ENCODE measurements at regions not wholly inside any gene's neighbourhood (a gene's known extent, or its start where the extent isn't known, plus 50 kb on each side); places are given as distances from the start of the nearest gene placed in this dataset.
A peak's percentile ranks its signal among the peaks of the same experiment; 100 is the strongest.

GRCh38 chr12:126807312-126807865, 1459.6 kb upstream of the TMEM132C start:
- no peak overlapping the region for H3K9ac ChIP-seq (ENCODE audit: low read length)
- no peaks in the 10 kb centered on the region for H3K9me2 ChIP-seq (ENCODE audit: insufficient read depth, low read length)
- no peak overlapping the region for H3K4me2 ChIP-seq (ENCODE audit: low read length)
- no peaks in the 10 kb centered on the region for H3K9me3 ChIP-seq (ENCODE audit: low read length)
- H3K79me2 ChIP-seq (replicated peaks; ENCODE audit: insufficient read depth, low read length) = no peaks in the 10 kb centered on the region
- no peak overlapping the region for H3K27ac ChIP-seq (ENCODE audit: low read length)
- H3K4me3 ChIP-seq (ENCODE audit: low read length) = no peak overlapping the region
- H3K27me3 ChIP-seq (ENCODE audit: insufficient read depth, low read depth, low read length) = no peaks in the 10 kb centered on the region
- H3F3A ChIP-seq (ENCODE audit: insufficient read depth, low read length, poor library complexity, severe bottlenecking) = no peaks in the 10 kb centered on the region
- TF ChIP-seq EZH2 (IDR thresholded peaks at IDR 0.05; ENCODE audit: borderline replicate concordance, insufficient read depth, low read length, poor library complexity, severe bottlenecking) (no peak), CTCF (IDR thresholded peaks at IDR 0.05; ENCODE audit: poor library complexity, severe bottlenecking) (no peak), POLR2AphosphoS5 (IDR thresholded peaks at IDR 0.05) (no peak), SMC3 (conservative IDR thresholded peaks at IDR 0.05; ENCODE audit: poor library complexity) (no peak)
- TF ChIP-seq, protein P1, sequence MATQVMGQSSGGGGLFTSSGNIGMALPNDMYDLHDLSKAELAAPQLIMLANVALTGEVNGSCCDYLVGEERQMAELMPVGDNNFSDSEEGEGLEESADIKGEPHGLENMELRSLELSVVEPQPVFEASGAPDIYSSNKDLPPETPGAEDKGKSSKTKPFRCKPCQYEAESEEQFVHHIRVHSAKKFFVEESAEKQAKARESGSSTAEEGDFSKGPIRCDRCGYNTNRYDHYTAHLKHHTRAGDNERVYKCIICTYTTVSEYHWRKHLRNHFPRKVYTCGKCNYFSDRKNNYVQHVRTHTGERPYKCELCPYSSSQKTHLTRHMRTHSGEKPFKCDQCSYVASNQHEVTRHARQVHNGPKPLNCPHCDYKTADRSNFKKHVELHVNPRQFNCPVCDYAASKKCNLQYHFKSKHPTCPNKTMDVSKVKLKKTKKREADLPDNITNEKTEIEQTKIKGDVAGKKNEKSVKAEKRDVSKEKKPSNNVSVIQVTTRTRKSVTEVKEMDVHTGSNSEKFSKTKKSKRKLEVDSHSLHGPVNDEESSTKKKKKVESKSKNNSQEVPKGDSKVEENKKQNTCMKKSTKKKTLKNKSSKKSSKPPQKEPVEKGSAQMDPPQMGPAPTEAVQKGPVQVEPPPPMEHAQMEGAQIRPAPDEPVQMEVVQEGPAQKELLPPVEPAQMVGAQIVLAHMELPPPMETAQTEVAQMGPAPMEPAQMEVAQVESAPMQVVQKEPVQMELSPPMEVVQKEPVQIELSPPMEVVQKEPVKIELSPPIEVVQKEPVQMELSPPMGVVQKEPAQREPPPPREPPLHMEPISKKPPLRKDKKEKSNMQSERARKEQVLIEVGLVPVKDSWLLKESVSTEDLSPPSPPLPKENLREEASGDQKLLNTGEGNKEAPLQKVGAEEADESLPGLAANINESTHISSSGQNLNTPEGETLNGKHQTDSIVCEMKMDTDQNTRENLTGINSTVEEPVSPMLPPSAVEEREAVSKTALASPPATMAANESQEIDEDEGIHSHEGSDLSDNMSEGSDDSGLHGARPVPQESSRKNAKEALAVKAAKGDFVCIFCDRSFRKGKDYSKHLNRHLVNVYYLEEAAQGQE (IDR thresholded peaks at IDR 0.05; ENCODE audit: borderline replicate concordance) = no peak
- H3K36me3 ChIP-seq (ENCODE audit: insufficient read depth, low read length) = no peaks in the 10 kb centered on the region
- H2AFZ ChIP-seq (ENCODE audit: low read depth, low read length) = no peak overlapping the region
- no peaks in the 10 kb centered on the region for H4K20me1 ChIP-seq (ENCODE audit: insufficient read depth)

DNA sequence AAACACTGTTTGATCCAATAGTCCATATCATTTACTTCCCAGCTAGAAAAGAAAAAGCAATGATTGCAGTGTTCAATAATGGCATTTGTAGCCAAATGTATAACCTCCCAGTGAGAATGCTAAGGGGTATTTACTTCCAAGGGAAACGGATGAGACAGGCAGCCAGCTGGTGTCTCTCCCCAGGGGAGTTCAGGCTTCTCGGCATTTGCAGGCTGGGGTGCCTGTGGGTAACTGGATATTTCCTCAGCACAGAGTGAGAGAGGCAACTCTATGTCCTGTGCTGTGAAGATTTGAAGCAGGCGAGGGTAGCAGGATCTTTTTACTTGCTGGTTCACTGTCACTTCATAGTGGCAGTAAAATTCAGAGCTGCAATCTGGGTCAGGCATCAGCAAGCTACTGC, 1455.6 kb upstream of the TMEM132C start:
- Histone ChIP-seq H3K27me3 (ENCODE audit: insufficient read depth, low read depth, low read length) (no peaks in the 10 kb centered on the region), H3K4me2 (ENCODE audit: low read length) (no peak overlapping the region), H3K36me3 (ENCODE audit: insufficient read depth, low read length) (no peaks in the 10 kb centered on the region), H3K9me2 (ENCODE audit: insufficient read depth, low read length) (no peaks in the 10 kb centered on the region), H2AFZ (ENCODE audit: low read depth, low read length) (no peak overlapping the region), H3F3A (ENCODE audit: insufficient read depth, low read length, poor library complexity, severe bottlenecking) (no peaks in the 10 kb centered on the region), H3K79me2 (replicated peaks; ENCODE audit: insufficient read depth, low read length) (no peaks in the 10 kb centered on the region), H3K9ac (ENCODE audit: low read length) (no peak overlapping the region), H3K27ac (ENCODE audit: low read length) (no peak overlapping the region), H3K9me3 (ENCODE audit: low read length) (no peaks in the 10 kb centered on the region), H4K20me1 (ENCODE audit: insufficient read depth) (no peaks in the 10 kb centered on the region), H3K4me3 (ENCODE audit: low read length) (no peak overlapping the region)
- TF ChIP-seq, protein P1 (IDR thresholded peaks at IDR 0.05; ENCODE audit: borderline replicate concordance) = no peak
- TF ChIP-seq EP300 (conservative IDR thresholded peaks at IDR 0.05; ENCODE audit: poor library complexity, severe bottlenecking) (peak; percentile 8), TAF1 (IDR thresholded peaks at IDR 0.05; ENCODE audit: low read depth) (no peak), POLR2AphosphoS5 (IDR thresholded peaks at IDR 0.05) (peak; percentile 78)
